Dendritic cell treated with granulocyte-macrophage colony-stimulating factor and Interleukin-4, amounts not matched to agents 40 ng/mL and 50 ng/mL, for 4 days (primary cell): ENCODE measurements at regions not wholly inside any gene's neighbourhood (a gene's known extent, or its start where the extent isn't known, plus 50 kb on each side); places are given as distances from the start of the nearest gene placed in this dataset.

Experiments
- H3K27ac Mint-ChIP-seq: one replicate; pipeline ENCODE4 v1.8.0; 2022; ENCODE audit warnings: mild to moderate bottlenecking, mixed read lengths
- H3K27me3 Mint-ChIP-seq: one replicate; pipeline ENCODE4 v1.8.0; 2022; ENCODE audit warnings: mild to moderate bottlenecking, mixed read lengths
- H3K36me3 Mint-ChIP-seq: one replicate; pipeline ENCODE4 v1.8.0; 2022; ENCODE audit warnings: low read depth, mixed read lengths
- H3K4me1 Mint-ChIP-seq: one replicate; pipeline ENCODE4 v1.8.0; 2022; ENCODE audit warnings: low read depth, mixed read lengths
- H3K4me3 Mint-ChIP-seq: one replicate; pipeline ENCODE4 v1.8.0; 2022; ENCODE audit warnings: mild to moderate bottlenecking, moderate library complexity, mixed read lengths
- H3K9me3 Mint-ChIP-seq: one replicate; pipeline ENCODE4 v1.8.0; 2022; ENCODE audit warnings: mixed read lengths
- intact Hi-C: fragments of 100-400 bp; cut with micrococcal nuclease; formaldehyde crosslinking; loops from one replicate; pipeline ENCODE4 v1.15.0; 2022

DNA sequence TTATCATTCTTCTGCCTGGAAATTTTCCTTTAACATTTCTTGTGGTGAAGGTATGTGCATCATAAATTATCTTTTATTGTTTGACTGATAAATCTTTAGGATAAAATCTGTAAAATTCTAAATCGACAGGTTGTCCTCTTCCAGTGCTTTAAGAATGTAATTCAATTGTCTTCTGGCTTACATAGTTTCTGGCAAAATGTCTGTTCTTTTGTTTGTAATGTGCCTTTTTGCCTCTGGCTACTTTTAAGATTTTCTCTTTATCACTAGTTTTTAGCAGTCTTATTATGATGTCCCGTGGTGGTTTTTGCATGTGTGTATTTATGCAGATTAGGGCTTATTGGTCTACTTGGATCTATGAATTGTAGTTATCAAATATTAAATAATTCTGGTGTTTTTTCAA, 203.6 kb upstream of the COPS8 start:
- H3K36me3 Mint-ChIP-seq: no peaks in the 10 kb centered on the region
- H3K27me3 Mint-ChIP-seq: peaks cover 14% of the 10 kb centered on the region
- H3K9me3 Mint-ChIP-seq: peaks cover 9% of the 10 kb centered on the region
- intact Hi-C loops: no loop called here
- peaks cover 8% of the 10 kb centered on the region for H3K4me1 Mint-ChIP-seq
- H3K4me3 Mint-ChIP-seq: no peak overlapping the region
- H3K27ac Mint-ChIP-seq: no peak overlapping the region

DNA sequence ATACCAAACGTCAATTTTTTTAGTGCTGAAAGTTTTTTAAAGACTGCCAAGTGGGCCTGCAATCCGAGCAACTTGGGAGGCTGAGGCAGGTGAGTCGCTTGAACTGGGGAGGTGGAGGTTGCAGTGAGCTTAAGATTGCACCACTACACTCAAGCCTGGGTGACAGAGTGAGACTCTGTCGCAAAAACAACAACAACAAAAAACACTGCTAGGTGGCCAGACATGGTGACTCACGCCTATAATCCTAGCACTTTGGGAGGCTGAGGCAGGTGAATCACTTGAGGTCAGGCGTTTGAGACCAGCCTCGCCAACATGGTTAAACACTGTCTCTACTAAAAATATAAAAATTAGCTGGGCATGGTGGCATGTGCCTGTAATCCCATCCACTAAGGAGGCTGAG, 202.8 kb upstream of the COPS8 start:
- H3K4me3 Mint-ChIP-seq: no peak overlapping the region

DNA sequence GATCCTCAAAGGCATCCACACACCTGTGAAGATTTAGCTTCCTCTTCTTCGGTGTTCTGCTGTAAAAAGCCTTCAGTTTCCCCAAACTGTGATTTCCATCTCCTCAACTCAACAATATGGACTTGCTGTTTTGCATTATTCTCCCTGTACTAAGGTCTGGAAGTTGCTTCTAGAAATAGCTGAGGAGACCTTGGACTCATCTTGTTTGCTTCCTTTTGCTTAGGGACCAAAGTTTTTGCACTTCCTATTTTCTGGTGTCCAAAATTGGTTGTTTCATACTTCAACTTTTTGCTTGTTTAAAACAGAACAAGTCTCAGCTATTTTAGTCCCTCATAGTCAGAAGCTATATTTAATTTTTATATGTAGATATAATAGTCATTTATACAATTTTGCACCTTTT, 201.9 kb upstream of the COPS8 start:
- H3K4me3 Mint-ChIP-seq: no peak overlapping the region
- intact Hi-C loops: no loop called here
- H3K27me3 Mint-ChIP-seq: peaks cover 19% of the 10 kb centered on the region
- H3K4me1 Mint-ChIP-seq: peaks cover 8% of the 10 kb centered on the region
- H3K36me3 Mint-ChIP-seq: no peaks in the 10 kb centered on the region
- H3K9me3 Mint-ChIP-seq: peaks cover 9% of the 10 kb centered on the region
- H3K27ac Mint-ChIP-seq: no peak overlapping the region

More for the DNA sequence above, 202.8 kb upstream of the COPS8 start:
- H3K9me3 Mint-ChIP-seq: peaks cover 9% of the 10 kb centered on the region
- no peaks in the 10 kb centered on the region for H3K36me3 Mint-ChIP-seq
- H3K4me1 Mint-ChIP-seq: peaks cover 8% of the 10 kb centered on the region
- peaks cover 15% of the 10 kb centered on the region for H3K27me3 Mint-ChIP-seq
- intact Hi-C loops: no loop called here
- no peak overlapping the region for H3K27ac Mint-ChIP-seq

DNA sequence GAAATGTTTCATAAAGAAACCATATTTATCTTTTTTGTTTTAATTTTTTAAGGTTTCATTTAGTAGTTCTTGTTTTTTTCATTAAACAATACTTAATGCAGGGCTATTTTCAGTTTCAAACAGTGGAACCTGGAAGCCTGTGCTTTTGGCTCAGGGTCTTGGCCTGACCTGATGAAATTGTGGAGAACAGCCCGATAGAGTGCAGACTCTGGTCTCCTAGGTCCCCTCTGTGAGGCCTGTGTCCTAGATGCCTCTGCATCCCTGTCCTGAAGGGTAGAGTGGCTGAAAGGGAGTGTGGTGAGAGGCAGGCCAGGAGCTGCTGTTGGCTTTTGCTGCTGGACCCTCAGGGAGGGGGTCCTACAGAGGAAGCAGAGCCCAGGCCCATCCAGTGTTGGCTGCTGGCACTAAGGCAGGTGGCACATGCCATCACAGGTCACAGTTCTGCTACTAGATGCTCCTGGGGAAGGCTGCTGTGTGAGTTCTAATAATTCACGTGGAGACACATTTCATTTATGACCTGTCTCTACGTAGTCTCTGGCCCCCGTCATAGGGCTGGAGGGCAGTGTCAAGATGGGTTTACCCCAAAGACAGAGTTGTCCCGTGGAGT, 201.0 kb upstream of the COPS8 start:
- intact Hi-C loops: no loop called here
- Mint-ChIP-seq H3K9me3 (peaks cover 9% of the 10 kb centered on the region), H3K27me3 (peaks cover 20% of the 10 kb centered on the region), H3K27ac (no peak overlapping the region), H3K36me3 (no peaks in the 10 kb centered on the region), H3K4me1 (peaks cover 8% of the 10 kb centered on the region), H3K4me3 (no peak overlapping the region)

DNA sequence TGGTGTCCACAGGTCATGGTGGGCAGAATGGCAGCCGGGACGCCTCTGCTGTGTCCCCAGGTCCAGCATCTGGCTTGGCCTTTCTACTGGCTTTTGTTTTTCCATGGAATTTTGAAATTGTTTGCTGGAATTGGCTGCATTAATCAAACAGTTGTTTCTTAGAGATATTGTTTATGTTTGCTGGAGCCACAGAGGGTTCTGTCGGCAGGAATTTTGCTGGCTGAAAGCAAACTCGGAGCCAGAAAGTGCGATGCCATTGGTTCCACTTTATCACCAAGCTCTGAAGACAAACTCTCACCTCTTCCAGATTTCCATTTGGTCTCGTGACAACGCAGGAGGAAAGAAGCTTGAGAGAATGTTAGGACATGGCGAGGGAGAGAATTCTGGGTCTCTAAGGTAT, 199.2 kb upstream of the COPS8 start:
- Mint-ChIP-seq H3K9me3 (peaks cover 25% of the 10 kb centered on the region), H3K36me3 (no peaks in the 10 kb centered on the region), H3K27ac (no peak overlapping the region), H3K4me3 (no peak overlapping the region), H3K4me1 (peaks cover 8% of the 10 kb centered on the region), H3K27me3 (peaks cover 15% of the 10 kb centered on the region)
- intact Hi-C loops: no loop called here

DNA sequence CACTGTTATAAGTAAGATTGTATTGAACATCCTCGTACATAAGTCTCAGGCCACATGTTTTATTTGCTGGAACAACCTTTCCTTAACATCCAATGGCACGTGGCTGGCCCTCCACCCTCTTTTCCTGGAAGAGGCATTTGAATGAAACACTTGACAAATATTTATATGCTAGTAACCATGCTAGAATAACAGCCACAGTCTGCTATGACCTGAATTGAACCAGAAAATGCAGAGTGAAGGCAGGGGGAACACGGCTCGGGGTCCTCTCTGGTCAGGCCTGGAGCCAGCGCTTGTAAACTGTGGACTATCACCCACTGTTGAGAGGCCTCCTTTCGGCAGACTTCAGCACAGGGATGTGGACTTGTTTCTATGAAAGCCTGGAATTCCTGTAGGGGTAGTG, 198.2 kb upstream of the COPS8 start:
- peaks cover 20% of the 10 kb centered on the region for H3K9me3 Mint-ChIP-seq
- H3K27me3 Mint-ChIP-seq: peaks cover 14% of the 10 kb centered on the region
- intact Hi-C loops: no loop called here
- H3K36me3 Mint-ChIP-seq: no peaks in the 10 kb centered on the region
- no peak overlapping the region for H3K4me3 Mint-ChIP-seq
- H3K27ac Mint-ChIP-seq: no peak overlapping the region
- H3K4me1 Mint-ChIP-seq: peaks cover 8% of the 10 kb centered on the region

DNA sequence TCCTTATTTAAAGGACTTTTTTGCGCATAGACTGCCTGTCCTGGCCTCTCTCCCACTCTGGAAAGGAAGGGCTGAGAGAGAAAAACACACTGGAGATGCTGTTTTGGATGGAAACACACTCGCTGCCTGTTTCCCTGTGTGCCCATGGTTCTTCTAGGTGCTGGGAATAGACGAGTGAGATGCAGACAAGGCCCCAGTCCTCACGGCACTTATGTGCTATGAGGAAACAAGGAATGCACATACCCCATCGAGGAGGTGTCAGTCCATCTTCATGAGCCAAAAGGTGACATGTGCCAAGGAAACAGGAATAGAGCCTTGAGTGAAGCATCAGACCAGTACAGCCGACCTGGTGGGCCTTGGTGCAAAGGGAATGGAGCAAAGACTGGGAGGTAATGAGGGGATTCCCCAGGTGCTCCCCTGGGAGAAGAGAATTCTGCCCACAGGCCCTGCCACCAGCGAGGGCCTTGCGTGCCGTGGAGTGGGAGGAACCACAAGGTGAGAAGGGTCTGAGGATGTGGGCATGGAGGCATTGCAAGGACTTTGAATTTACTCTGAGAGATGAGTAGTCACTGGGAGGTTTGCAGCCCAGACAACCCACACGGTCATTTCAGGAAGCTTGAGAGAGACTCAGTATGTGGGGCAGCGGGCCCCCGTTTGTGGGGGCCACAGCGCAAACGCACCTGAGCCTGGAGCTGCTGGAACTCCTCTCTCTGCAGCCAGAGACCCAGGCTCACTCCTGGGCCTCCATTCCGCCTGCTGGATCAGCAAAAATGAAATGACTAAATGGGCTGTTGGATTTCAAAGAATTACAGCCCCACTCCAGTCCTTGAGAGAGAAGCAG, 197.5 kb upstream of the COPS8 start:
- Mint-ChIP-seq H3K4me3 (no peak overlapping the region), H3K36me3 (no peaks in the 10 kb centered on the region), H3K27me3 (peaks cover 16% of the 10 kb centered on the region), H3K4me1 (peaks cover 8% of the 10 kb centered on the region), H3K27ac (no peak overlapping the region), H3K9me3 (peaks cover 18% of the 10 kb centered on the region)
- intact Hi-C loops: no loop called here

DNA sequence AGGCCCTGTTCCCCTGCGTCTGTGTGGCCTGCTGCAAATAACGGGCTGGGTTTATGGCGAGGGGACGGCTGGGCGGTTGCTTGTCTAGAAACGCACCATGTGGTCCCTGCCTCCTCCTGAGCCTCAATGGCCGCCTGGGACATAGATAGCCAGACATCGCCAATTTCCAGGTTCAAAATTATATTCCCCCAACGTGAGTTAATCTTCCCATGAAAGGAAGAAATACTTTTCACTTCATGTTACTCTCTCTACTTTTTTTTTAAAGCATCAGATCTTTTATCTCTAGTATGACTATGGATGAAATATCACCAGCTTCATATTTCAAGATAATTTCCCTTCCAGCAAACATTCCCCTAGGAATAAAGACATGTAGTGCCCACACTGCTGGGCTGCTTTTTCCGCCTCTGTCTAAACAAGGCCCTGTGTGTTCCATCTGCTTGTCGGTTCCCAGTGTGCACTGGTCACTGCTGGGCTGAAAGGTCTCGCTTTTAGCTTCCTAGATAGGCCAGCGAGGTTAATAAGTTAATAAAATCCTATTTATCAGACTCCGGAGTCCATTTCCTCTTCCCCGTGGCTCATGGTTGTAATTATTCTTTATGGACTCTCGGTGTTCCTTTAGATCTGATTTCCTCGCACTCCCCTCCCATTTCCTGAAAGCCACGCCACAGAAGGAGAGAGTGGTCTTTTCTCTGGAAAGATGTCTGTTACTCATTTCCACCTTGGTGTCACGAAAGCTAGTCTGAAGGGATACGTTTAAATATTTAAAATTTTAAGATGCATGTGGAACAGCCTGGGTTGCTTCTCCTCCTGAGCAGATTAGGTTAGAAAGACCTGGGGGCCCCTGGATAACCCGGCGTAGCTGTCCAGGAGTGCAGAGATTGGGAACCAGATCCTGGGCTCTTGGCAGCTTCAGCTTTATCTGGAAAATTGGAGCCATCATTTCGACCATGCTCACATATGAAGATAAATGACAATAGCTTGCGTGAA, 196.6 kb upstream of the COPS8 start:
- no peak overlapping the region for H3K27ac Mint-ChIP-seq
- no peaks in the 10 kb centered on the region for H3K36me3 Mint-ChIP-seq
- intact Hi-C loops: no loop called here
- peaks cover 2% of the 10 kb centered on the region for H3K4me1 Mint-ChIP-seq
- H3K27me3 Mint-ChIP-seq: peaks cover 17% of the 10 kb centered on the region
- H3K4me3 Mint-ChIP-seq: no peak overlapping the region
- H3K9me3 Mint-ChIP-seq: peaks cover 18% of the 10 kb centered on the region

DNA sequence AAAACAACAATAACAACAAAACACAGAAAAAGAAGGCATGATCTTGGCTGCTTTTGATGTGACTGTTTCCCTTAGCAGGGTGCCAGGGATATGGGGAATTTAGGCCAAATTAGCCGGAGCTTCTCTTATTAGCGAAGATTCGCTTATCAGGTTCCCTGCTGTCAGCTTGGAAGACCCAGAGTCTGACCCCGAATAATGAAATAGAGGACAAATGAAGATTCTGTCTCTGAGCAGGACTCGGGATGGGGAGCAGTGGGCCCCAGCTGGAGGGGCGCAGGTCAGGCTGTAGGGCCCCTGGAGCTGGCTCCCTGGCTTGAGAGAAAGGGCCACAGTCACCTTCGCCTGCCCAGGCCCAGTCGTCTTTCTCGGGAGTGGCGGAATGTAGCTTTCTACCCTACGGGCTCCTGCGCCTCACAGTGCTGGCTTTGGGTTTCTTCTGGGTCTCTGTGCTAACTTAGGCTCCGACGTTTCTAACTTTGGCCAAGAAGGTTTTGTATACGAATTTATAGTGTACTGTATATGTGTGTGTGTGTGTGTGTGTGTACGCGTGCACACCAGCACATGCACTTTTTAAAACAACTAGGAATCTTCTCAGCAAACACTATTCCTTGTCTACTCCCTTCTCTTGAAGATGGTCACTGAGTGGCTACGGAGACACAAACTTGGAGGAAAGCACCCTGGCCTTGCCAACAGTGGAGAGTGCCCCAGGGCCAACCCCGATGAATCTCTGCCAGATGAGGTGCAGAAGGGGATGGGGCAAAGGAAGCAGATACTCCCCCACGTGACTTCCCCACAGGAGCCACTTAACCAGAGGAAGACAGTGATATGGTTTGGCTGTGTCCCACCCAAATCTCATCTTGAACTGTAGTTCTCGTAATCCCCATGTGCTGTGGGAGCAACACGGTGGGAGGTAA, 195.6 kb upstream of the COPS8 start:
- Mint-ChIP-seq H3K4me1 (no peaks in the 10 kb centered on the region), H3K4me3 (no peak overlapping the region), H3K27me3 (peaks cover 18% of the 10 kb centered on the region), H3K27ac (no peak overlapping the region), H3K9me3 (peaks cover 18% of the 10 kb centered on the region), H3K36me3 (no peaks in the 10 kb centered on the region)
- intact Hi-C loops: loop anchor here (10.0 kb wide), 1 partner anchor 365 kb away; no protein-coding TSS in a partner anchor

DNA sequence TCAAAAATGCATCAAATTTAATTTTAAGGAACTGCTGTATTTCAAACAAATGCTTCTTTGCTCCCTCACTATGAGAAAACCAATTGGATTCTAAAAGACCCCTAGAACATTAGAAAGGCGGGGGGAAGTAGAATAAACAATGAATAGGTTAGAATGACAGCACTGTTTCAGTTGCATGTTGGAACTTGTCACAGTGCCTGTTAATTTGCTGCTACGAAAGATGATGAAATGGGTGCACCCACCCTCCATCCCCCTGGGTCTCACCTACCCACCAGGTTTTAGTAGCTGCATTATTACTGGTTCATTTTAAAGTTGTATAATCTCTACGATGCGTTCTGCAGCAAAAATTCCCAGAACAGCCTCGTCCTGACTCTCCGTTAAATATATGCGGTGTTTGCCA, 193.0 kb upstream of the COPS8 start:
- Mint-ChIP-seq H3K36me3 (no peaks in the 10 kb centered on the region), H3K4me3 (no peak overlapping the region), H3K4me1 (no peaks in the 10 kb centered on the region), H3K27ac (no peak overlapping the region), H3K9me3 (peaks cover 18% of the 10 kb centered on the region), H3K27me3 (peaks cover 25% of the 10 kb centered on the region)
- intact Hi-C loops: loop anchor here (10.0 kb wide), 1 partner anchor 368 kb away; no protein-coding TSS in a partner anchor

DNA sequence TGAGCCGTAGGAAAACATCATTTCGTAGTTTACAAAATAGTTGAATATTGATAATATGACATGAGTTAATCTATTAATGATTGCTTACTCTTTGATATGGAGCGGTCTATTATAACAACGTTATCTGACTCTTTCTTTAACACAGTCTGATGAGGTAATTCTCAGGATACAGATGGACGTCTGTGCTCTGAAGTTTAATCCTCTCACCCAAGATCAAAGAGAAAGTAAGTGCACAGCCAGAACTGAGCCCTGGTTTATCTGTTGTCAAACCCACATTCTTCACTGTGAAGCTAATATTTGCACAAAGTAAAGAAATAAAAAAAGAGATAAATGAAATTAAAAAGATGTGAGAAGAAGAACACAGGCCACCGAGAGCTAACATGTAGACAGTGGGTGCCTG, 190.9 kb upstream of the COPS8 start:
- Mint-ChIP-seq H3K27me3 (peaks cover 25% of the 10 kb centered on the region), H3K27ac (no peak overlapping the region), H3K36me3 (no peaks in the 10 kb centered on the region), H3K4me1 (no peaks in the 10 kb centered on the region), H3K4me3 (no peak overlapping the region), H3K9me3 (peaks cover 18% of the 10 kb centered on the region)
- intact Hi-C loops: loop anchor here (10.0 kb wide), 1 partner anchor 370 kb away; no protein-coding TSS in a partner anchor

DNA sequence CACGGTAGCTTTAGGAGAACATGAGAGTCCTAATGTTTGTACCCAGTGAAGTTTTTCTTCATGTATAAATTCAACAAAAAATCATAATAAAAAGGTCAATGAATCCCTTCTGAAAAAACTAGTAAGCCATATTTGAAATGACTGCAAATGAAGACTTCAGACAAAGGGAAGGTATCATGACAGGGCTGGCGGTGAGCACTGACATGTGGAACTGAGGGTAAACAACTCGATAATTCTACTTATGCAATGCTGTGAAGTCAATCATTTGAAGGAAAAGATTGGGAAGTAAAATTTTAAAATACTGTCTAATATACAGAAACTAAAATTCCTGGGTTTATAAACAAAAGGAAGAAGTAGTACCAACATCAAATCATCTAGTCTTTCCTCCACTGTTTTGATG, 190.2 kb upstream of the COPS8 start:
- Mint-ChIP-seq H3K4me1 (no peaks in the 10 kb centered on the region), H3K27ac (no peak overlapping the region), H3K9me3 (peaks cover 11% of the 10 kb centered on the region), H3K4me3 (no peak overlapping the region), H3K27me3 (peaks cover 32% of the 10 kb centered on the region), H3K36me3 (no peaks in the 10 kb centered on the region)
- intact Hi-C loops: loop anchor here (10.0 kb wide), 1 partner anchor 371 kb away; no protein-coding TSS in a partner anchor

DNA sequence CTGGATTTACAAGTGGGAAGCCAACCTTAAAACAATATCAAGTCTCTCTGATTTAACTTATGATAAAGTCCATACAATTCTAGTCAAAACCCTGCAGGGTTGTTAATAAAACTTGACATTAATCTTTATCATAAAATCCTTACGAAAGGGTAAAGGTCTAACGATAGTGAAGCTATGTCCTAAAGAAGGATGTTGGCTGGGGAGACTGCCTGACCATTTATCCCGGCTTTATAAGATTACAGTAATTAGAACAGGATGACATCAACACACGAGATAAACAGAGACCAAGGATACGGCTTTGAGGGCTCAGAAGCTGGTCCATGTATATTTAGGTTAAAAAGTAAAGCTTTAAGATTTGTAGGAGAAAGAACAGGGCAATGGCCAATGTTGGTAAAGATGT, 189.0 kb upstream of the COPS8 start:
- Mint-ChIP-seq H3K9me3 (no peaks in the 10 kb centered on the region), H3K27ac (no peak overlapping the region), H3K27me3 (peaks cover 34% of the 10 kb centered on the region), H3K4me1 (no peaks in the 10 kb centered on the region), H3K4me3 (no peak overlapping the region), H3K36me3 (no peaks in the 10 kb centered on the region)
- intact Hi-C loops: loop anchor here (10.0 kb wide), 1 partner anchor 372 kb away; no protein-coding TSS in a partner anchor
